DMS 273 (cell line): ENCODE measurements at regions not wholly inside any gene's neighbourhood (a gene's known extent, or its start where the extent isn't known, plus 50 kb on each side); places are given as distances from the start of the nearest gene placed in this dataset.

Experiments
- DNase-seq: peaks from one replicate; lab custom pipeline; 2025; ENCODE audit not compliant: unreplicated experiment; lab: John Stamatoyannopoulos, UW

- DNase-seq: no peak
Observed at GRCh38 chr13:80469105-80469852, 128.4 kb upstream of the SPRY2 start.

DNA sequence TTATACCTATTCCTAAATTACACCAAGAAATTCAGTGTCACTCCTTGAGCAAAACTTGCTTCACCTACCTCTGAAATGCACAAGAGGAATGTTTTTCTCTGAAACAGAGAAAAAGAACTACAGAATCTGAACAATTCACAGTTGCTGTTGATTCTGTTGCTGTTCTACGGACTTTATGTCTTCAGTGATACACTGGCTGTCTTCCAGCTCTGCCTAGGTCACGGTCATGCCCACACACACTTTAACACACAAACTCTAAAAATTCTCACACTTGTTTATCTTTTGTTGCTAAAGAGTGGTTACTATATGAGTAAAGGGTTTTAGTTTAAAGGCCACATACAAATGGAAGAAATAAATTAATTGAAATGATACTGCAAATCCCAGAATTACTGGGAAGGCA lies 124.4 kb upstream of the SPRY2 start:
- DNase-seq: no peak

GRCh38 chr13:80463673-80464352 lies 122.9 kb upstream of the SPRY2 start:
- DNase-seq: peak; percentile 12

DNA sequence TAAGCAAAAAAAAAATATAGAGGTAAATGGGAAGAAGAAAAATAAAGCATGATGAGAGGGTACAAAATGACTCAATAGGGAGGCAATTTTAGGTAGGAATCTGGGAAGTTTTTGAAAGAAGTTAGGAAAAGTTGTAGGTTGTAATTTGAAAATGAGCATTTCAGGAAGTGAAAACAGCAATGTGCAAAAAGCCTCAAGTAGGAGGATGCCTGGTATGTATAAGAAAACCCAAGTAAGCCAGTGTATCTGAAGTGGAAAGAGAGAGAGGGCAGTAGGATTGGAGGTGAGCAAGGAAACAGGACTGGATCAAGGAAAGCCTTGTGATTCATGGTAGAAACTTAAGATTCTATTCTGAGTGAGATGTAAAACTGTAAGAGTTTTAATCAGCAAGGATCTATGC lies 121.6 kb upstream of the SPRY2 start:
- DNase-seq: no peak

DNA sequence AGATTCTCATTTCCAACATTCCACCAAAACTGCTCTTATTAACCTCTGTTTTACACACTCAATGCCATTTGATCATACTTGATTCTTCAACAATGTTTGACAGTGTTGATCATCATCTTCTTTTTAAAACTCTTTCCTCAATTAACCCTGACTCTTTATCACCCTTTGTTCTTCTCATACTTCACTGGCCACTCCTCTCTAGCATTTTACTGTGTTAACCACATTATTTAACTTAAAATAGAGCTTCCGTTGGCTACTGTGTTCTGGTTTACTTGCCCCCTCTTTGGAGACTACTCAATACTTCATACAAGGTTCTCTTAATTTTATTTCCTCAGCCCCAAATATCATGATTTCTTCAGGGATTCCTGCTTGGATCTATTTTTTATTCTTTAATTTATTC lies 121.1 kb upstream of the SPRY2 start:
- no peak for DNase-seq

GRCh38 chr13:80458543-80458942 lies 117.6 kb upstream of the SPRY2 start:
- peak; percentile 25 for DNase-seq

- no peak for DNase-seq
Observed at GRCh38 chr13:80454245-80454644, 113.3 kb upstream of the SPRY2 start.

- no peak for DNase-seq
Observed at GRCh38 chr13:80452279-80452678, 111.4 kb upstream of the SPRY2 start.

- no peak for DNase-seq
Observed at GRCh38 chr13:80451641-80452040, 110.7 kb upstream of the SPRY2 start.

- DNase-seq: no peak
Observed at GRCh38 chr13:80450386-80450785, 109.5 kb upstream of the SPRY2 start.

GRCh38 chr13:80448725-80449124 lies 107.8 kb upstream of the SPRY2 start:
- no peak for DNase-seq

- DNase-seq: no peak
Observed at GRCh38 chr13:80447747-80448146, 106.8 kb upstream of the SPRY2 start.

- no peak for DNase-seq
Observed at GRCh38 chr13:80444240-80445015, 103.5 kb upstream of the SPRY2 start.

GRCh38 chr13:80442609-80443008 lies 101.7 kb upstream of the SPRY2 start:
- no peak for DNase-seq

DNA sequence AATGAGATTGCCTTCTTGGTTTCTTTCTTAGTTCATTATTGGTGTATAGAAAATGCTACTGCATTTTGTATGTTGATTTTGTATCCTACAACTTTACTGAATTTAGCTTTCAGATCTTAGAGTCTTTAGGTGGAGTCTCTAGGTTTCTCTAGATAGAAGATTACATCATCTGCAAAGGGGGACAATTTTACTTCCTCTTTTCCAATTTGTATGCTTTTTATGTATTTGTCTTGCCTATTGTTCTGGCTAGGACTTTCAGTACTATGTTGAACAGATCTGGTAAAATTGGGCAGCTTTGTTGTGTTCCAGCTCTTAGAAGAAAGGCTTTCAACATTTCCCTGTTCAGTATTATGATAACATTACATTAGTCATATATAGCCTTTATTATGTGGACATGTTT lies 101.0 kb upstream of the SPRY2 start:
- no peak for DNase-seq

DNA sequence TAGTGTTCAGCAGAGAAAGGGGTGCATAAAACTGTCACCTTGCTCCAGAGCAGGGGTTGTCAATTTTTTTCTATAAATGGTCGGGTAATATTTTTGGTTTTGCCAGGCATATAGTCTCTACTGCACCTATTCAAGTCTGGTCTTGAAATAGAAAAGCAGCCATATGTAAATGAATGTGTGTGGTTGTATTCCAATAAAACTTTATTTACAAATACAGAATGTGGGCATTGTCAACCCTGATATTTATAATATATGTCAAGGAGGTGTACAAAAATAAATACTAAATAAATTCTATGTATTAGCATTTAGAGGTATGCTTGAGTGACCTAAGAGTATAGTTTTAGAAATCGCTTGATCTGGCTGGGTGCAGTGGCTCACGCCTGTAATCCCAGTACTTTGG lies 97.6 kb upstream of the SPRY2 start:
- no peak for DNase-seq

GRCh38 chr13:80437231-80437630 lies 96.3 kb upstream of the SPRY2 start:
- DNase-seq: no peak

GRCh38 chr13:80436571-80437169 lies 95.7 kb upstream of the SPRY2 start:
- DNase-seq: no peak

DNA sequence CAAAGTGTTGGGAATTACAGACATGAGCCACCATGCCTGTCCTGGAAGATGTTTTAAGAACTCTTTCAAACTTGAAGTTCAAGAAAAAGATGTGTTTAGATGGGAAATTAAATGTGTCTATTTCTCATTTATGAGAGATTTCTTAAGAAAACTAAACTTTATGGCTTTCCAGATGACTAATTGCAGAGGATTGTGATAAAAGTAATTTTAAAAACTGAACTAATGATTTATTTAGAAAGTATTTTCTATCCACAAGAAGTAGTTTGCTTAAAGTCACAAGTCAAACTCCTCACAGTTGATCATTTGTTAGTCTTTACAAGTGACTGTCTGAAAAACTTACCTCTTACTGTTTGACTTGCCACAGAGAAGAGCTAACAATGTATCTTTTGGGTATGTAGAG lies 89.6 kb upstream of the SPRY2 start:
- DNase-seq: no peak

DNA sequence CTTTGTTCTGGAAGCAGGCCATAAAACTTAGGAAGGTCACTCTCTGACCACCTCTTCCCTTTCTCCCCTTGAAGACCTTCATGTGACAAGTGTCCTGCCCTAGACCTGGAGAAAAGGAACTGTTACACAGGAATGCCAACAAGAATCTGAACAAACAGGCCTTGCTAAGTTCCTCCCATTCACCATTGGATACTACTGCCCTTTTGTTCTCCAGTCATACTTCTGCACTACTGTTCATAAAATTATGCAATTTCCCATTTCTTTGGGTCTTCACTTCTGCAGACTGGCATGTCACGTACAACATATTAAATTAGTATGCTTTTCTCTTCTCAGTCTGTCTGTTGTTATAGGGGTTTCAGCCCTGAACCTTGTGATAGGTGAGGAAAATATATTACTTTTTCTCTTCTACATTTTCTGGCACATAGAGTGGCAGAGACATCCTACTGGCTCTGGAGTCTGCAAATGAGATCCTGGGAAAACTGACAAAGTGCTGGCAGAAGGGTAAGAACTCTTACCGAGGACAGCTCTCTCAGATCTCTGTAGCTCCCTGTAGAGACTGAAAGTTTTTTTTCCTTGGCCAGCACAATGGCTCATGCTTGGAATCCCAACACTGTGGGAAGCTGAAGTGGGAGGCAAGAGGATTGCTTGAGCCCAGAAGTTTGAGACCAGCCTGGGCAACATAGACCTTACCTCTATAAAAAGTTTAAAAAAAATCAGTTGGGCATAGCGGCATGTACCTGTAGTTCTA lies 87.6 kb upstream of the SPRY2 start:
- DNase-seq: no peak

- DNase-seq: no peak
Observed at GRCh38 chr13:80419416-80419815, 78.5 kb upstream of the SPRY2 start.
